Activated T-cell treated with anti-CD3 and anti-CD28 coated beads for 24 hours (primary cell): ENCODE measurements at regions not wholly inside any gene's neighbourhood (a gene's known extent, or its start where the extent isn't known, plus 50 kb on each side); places are given as distances from the start of the nearest gene placed in this dataset.

ENCODE experiments used
- DNase-seq: peaks from one replicate; pipeline ENCODE4 v3.0.0-alpha.2; 2020; ENCODE audit warnings: low read depth

- no peak for DNase-seq
Measured at GRCh38 chr13:84445776-84446175, 563.5 kb upstream of the SLITRK1 start.

DNA sequence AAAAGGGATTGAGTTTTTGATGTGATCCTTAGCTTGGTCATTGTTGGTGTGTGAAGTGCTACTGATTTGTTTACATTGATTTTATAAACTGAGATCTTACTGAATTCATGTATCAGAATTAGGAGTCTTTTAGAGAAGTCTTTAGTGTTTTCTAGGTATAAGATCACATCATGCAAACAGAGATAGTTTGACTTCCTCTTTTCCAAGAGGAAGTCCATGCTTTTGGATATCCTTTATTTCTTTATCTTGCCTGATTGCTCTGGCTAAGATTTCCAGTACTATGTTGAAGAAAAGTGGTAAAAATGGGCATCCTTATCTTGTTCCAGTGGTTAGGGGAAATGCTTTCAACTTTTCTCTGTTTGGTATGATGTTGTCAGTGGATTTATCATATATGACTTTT, 561.2 kb upstream of the SLITRK1 start:
- DNase-seq = no peak

- no peak for DNase-seq
Measured at GRCh38 chr13:84439108-84439507, 556.8 kb upstream of the SLITRK1 start.

- DNase-seq = no peak
Measured at GRCh38 chr13:84433024-84433423, 550.8 kb upstream of the SLITRK1 start.

GRCh38 chr13:84431646-84432045, 549.4 kb upstream of the SLITRK1 start:
- DNase-seq = no peak

- no peak for DNase-seq
Measured at GRCh38 chr13:84430446-84430845, 548.2 kb upstream of the SLITRK1 start.

DNA sequence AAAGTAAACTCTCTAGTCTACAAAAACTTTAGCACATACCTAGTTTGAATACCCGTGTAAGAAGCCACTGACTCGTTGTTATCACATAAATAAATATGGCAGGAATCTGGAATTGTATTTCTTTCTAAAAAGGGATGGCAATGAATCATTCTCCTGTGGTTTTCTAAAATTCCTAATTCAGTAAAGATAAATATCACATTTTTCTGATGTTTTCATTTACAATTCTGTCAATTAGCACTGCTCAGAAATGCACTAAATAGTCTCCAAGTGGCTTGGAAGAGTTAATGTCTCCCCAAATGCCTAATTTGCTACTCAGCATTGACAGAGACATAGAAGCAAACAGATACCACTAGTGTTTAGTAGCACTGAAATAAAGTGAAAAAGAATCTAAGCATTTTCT, 547.7 kb upstream of the SLITRK1 start:
- no peak for DNase-seq

DNA sequence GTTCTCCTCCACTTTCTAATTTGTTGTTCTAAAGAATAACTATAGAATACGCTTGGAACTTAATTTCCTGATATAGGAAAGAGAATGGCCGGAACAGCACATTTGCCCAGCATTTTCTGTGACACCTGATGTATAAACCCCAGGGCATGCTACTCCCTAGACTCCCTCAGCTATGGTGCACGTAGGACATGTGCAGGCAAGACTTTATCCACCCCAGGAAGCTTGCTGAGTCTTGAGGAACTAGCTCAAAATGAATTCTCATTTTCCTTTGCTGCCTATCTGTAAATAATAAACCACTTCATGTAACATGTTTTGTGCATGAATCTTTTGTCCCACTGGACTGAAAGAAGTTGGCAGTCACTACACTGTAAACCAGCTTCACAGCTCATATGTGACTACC, 535.8 kb upstream of the SLITRK1 start:
- DNase-seq = no peak

DNA sequence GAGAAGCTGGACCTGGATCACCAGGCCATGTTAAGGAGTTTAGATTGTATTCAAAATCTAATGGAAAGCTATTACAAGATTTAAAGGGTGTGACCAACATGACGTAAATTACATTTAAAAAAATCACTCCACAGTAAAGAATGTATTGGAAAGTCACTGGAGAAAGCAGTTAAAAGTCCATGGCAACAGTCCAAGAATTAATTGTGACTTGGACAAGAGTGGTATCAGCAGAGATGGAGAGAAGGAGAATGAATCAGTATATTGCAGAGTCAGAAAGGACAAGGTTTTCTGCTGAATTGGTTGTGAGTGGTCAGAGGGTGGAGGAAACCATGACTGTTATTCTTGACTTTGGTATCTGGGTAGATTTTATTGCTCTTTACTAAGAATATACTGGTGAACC, 535.1 kb upstream of the SLITRK1 start:
- DNase-seq = no peak

DNA sequence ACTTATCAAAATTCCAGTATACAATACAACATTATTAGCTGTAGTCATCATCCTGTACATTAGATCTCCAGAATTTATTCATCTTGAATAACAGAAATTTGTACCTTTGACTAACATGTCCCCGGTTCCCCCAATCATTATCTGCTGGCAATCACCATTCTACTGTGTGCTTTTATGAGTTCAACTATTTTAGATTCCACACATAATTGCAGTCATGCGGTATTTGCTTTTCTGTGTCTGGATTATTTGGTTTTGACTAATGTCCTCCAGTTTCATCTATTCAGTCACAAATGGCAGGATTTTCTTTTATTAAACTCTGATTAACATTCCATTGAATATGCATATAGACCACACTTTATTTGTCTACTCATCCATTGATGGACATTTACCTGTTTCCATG, 530.7 kb upstream of the SLITRK1 start:
- DNase-seq = no peak

DNA sequence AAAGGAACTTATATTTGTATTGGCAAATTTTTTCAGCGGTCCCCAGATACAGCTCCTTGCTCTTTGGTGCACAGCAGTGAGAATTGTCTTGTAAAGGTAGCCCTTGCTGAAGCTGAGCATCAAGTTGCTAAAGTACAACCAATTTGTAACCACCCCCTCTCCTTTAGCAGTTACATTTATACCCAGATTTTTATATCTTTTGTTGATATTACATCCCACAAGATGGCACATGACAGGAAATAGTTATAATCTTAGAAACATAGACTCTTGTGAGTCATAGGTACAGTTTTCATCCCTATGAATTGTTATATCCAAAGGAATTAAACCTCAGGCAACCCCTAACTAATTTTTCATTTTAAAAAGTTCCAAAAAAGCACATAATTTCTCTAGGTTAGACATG, 523.0 kb upstream of the SLITRK1 start:
- no peak for DNase-seq

- DNase-seq = no peak
Measured at GRCh38 chr13:84400706-84401105, 518.4 kb upstream of the SLITRK1 start.

GRCh38 chr13:84399320-84400085, 517.2 kb upstream of the SLITRK1 start:
- DNase-seq = no peak

- DNase-seq = no peak
Measured at GRCh38 chr13:84393981-84394625, 511.8 kb upstream of the SLITRK1 start.

DNA sequence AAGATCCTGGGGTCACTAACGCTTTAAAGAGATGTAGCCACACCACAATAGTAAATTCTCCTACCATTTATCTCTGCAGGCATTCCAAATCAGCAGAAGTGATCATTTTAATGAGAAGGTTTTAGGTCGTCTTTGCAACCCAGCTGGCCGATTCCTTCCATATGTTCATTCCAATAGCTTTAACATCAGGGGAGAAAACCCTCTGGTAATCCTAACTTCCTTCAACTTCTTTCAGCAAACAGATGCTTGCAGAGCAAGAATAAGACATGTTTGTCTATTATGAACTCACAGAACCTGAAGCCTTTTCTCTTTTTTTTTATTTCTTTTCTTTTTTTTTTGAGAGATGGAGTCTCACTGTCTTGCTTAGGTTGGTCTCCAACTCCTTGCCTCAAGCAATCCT, 498.6 kb upstream of the SLITRK1 start:
- no peak for DNase-seq

DNA sequence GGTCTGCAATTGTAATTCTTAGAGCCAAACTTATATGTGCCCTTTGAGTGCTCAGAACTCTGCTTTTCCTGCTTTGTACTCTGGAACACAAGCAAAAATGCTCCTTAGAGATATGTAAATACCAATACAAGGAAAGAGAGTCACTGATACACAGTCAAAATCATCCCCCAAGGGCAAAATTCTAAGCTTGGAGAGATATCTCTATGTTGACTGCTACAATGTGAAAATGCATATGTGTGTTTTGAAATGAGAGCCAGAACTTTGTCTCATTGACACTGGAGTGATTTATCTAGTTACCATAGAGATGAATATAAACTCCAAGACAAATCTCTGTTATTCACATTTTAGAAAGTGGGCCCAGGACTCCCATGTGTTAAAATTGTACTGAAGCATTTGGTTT, 494.8 kb upstream of the SLITRK1 start:
- no peak for DNase-seq

DNA sequence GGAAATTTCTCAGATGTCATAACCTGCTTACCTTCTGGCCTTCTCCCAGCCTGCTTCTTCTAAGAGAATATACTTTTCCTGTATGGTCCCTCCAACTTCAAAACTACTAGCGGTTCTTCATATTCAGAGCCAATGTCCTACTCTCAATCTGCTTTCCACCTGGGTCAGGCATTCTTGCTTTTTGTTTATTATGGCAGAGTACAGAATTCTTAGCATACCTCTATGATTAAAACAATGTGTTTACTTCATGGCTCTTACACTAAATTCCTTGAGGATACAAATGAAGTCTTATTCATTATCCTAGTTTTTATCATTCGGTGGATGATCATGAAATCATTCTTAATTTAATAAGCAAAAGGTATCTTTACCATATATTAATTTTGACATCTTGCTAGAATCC, 484.2 kb upstream of the SLITRK1 start:
- DNase-seq = no peak

- no peak for DNase-seq
Measured at GRCh38 chr13:84362777-84363176, 480.5 kb upstream of the SLITRK1 start.

DNA sequence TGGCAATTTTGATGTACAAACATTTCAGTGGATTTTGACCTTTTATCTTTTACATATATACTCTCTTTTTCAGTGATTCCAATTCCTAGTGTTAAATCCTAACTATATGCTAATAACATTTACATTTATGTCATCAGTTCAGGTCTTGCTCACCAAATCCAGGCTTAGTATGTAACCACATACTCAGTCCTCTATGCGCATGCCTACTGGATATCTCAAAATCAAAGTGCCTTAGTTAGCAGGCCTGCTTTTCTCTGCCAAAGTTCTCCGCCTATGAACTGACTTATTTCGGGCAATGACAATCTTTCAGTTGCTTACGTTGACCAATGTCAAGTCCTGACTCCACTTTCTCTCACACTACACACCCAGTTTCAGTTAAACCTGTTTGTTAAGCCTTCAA, 478.5 kb upstream of the SLITRK1 start:
- no peak for DNase-seq

GRCh38 chr13:84358601-84359000, 476.3 kb upstream of the SLITRK1 start:
- no peak for DNase-seq

DNA sequence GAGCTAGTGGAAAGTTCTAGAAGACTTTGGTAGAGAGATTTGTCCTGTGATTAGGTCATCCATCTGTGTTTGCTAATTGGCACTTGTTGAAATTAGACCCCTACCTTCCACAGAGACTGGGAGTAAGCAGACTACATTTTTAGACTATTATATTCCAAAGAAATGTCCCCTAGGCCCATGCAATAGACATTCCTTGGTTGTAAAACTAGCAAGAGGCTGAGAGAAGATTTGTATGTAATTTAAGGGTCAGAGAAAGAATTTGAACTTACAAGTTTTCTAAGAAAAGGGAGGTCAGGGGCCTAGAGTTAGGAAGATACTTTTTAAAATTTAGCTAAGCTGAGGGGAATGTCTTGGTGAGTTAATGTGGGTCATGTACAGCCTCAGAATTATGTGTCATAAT, 470.7 kb upstream of the SLITRK1 start:
- no peak for DNase-seq

GRCh38 chr13:84339456-84339855, 457.2 kb upstream of the SLITRK1 start:
- DNase-seq = no peak

- no peak for DNase-seq
Measured at GRCh38 chr13:84332346-84332745, 450.1 kb upstream of the SLITRK1 start.

DNA sequence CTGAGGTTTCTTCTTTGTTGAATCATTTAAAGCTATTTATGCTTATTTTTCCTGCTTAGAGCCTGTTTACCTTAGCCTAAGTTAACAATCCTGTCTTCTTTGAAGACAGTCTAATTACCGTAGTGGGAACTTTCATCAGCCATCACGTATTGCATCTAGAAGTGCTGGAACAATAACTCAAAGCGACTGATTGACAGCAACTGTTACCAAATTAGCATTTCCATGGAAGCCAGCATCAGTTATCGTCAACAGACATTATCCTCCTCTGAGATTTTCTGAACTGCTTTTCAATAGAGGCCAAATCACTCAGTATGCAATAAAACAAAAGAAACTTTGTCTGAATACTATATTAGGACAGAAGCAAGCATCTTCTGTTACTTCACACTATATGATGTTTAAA, 433.3 kb upstream of the SLITRK1 start:
- no peak for DNase-seq
